ENCODE measurements at regions not wholly inside any gene's neighbourhood (a gene's known extent, or its start where the extent isn't known, plus 50 kb on each side); places are given as distances from the start of the nearest gene placed in this dataset.

GRCh38 chr4:1519787-1520661 lies 113.8 kb upstream of the NKX1-1 start:
- TF ChIP-seq CTCF (conservative IDR thresholded peaks at IDR 0.05; ENCODE audit: low read depth) = no peak
- ChIA-PET CTCF (no interaction called here), POLR2A (ENCODE audit: low non-redundant PET) (no interaction called here)
- H3K27ac ChIP-seq = peak overlapping the region; percentile 79
- DNase-seq (ENCODE audit: low spot score) = peak; percentile 11

GRCh38 chr4:1518997-1519700 lies 112.9 kb upstream of the NKX1-1 start:
- ChIA-PET CTCF (no interaction called here), POLR2A (ENCODE audit: low non-redundant PET) (no interaction called here)
- no peak overlapping the region for H3K27ac ChIP-seq
- no peak for TF ChIP-seq CTCF (conservative IDR thresholded peaks at IDR 0.05; ENCODE audit: low read depth)
- DNase-seq (ENCODE audit: low spot score) = no peak

GRCh38 chr4:1517592-1518411 lies 111.6 kb upstream of the NKX1-1 start:
- ChIA-PET POLR2A (ENCODE audit: low non-redundant PET) (no interaction called here), CTCF (no interaction called here)
- no peak for DNase-seq (ENCODE audit: low spot score)
- TF ChIP-seq CTCF (conservative IDR thresholded peaks at IDR 0.05; ENCODE audit: low read depth) = no peak
- no peak overlapping the region for H3K27ac ChIP-seq

GRCh38 chr4:1516881-1517480 lies 110.7 kb upstream of the NKX1-1 start:
- no peak overlapping the region for H3K27ac ChIP-seq
- no peak for TF ChIP-seq CTCF (conservative IDR thresholded peaks at IDR 0.05; ENCODE audit: low read depth)
- CTCF ChIA-PET = no interaction called here
- POLR2A ChIA-PET (ENCODE audit: low non-redundant PET) = no interaction called here
- DNase-seq (ENCODE audit: low spot score) = no peak

GRCh38 chr4:1516261-1516660 lies 110.0 kb upstream of the NKX1-1 start:
- POLR2A ChIA-PET (ENCODE audit: low non-redundant PET) = no interaction called here
- H3K27ac ChIP-seq = no peak overlapping the region
- CTCF ChIA-PET = no interaction called here
- no peak for DNase-seq (ENCODE audit: low spot score)
- no peak for TF ChIP-seq CTCF (conservative IDR thresholded peaks at IDR 0.05; ENCODE audit: low read depth)

GRCh38 chr4:1515763-1516162 lies 109.5 kb upstream of the NKX1-1 start:
- ChIA-PET POLR2A (ENCODE audit: low non-redundant PET) (no interaction called here), CTCF (no interaction called here)
- DNase-seq (ENCODE audit: low spot score) = no peak
- H3K27ac ChIP-seq = no peak overlapping the region
- TF ChIP-seq CTCF (conservative IDR thresholded peaks at IDR 0.05; ENCODE audit: low read depth) = no peak
